IPS-18c (cell line): ENCODE measurements at regions not wholly inside any gene's neighbourhood (a gene's known extent, or its start where the extent isn't known, plus 50 kb on each side); places are given as distances from the start of the nearest gene placed in this dataset.
"Not testable (repeated sequence)": the region's sequence is repeated elsewhere in the genome, so short reads cannot be mapped to it uniquely, and the experiment has no call there.

Experiments
- H3K4me3 ChIP-seq: 2 replicates; pipeline ENCODE4 v1.7.0; 2013; ENCODE audit warnings: low read depth, mild to moderate bottlenecking, low read length, moderate library complexity; ENCODE audit not compliant: insufficient read depth
- H3K9me3 ChIP-seq: one replicate; pipeline ENCODE4 v1.6.1; 2013; ENCODE audit warnings: mild to moderate bottlenecking, low read length, moderate library complexity; ENCODE audit not compliant: control insufficient read depth, insufficient read depth

DNA sequence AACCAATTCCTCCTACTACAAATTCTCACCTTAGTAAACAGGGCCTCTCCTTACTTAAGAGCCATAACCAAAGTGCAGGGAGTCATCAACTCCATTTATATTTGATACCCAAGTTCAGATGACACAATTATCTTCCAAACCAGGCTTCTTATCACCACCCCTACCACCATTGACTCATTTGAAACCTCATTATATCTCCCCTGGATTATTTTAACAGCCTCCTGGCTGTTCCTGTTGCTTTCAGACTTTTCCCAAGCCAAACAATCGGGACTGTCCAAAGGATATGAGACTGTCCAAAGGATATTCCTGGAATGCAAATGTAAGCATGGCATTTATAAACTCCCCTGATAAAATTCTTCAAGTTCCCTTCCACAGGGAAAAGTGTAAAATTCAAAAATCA lies 394.3 kb downstream of the MAFB start:
- no peaks in the 10 kb centered on the region for H3K9me3 ChIP-seq
- no peak overlapping the region for H3K4me3 ChIP-seq

- H3K4me3 ChIP-seq, result no peak overlapping the region
- H3K9me3 ChIP-seq, result no peaks in the 10 kb centered on the region
Measured at GRCh38 chr20:40294175-40294574, 394.9 kb downstream of the MAFB start.

GRCh38 chr20:40293740-40294139 lies 395.3 kb downstream of the MAFB start:
- Histone ChIP-seq H3K9me3 (no peaks in the 10 kb centered on the region), H3K4me3 (no peak overlapping the region)

DNA sequence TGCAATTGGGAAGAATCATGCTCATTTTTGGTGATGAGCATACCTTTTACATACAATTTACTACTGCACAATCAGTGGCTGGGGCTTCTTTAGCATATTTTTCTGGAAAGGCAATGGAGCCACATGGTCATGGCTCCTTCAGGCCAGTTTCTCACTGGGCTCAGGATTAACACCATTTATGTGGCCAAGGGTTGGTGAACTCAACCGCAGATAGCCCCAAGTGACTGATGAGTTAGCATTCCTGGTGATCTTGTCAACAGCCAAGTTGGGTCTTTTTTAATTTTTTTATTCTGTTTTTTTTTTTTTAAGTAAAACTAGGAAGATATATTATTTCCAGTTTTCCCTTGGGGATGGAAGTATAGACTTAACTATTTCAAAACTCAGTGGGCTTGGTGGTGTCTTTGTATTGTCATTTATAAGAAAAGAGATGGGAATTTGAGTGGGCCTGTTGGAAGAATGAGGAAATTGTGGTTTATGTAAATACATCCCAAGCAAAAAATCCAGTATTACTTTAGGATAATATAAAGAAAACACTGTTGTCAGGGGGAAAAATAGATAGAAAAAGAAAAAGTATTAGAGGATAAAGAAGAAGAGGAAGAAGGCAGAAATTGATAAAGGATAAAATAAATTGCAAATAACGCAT lies 397.4 kb downstream of the MAFB start:
- no peaks in the 10 kb centered on the region for H3K9me3 ChIP-seq
- no peak overlapping the region for H3K4me3 ChIP-seq

DNA sequence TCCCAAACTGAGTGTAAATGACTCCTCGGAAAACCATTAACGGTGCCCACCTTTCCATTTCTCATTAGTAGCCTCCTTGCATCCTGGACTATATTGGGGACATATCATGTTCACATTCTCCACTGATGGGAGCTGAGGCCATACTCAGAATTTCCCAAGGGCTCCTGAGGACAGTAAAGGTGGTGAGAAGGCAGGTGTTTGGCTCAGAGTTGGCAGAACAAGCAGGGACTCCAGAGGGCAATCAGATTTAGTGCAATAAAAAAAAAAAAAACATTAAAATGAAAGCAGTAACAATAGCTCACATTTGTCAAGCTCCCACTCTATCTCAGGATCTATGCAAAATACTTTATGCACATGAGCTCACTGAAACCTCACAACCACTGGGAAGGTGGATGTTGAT lies 401.4 kb downstream of the MAFB start:
- no peak overlapping the region for H3K4me3 ChIP-seq
- no peaks in the 10 kb centered on the region for H3K9me3 ChIP-seq

GRCh38 chr20:40286975-40287531 lies 402.0 kb downstream of the MAFB start:
- no peak overlapping the region for H3K4me3 ChIP-seq
- no peaks in the 10 kb centered on the region for H3K9me3 ChIP-seq

DNA sequence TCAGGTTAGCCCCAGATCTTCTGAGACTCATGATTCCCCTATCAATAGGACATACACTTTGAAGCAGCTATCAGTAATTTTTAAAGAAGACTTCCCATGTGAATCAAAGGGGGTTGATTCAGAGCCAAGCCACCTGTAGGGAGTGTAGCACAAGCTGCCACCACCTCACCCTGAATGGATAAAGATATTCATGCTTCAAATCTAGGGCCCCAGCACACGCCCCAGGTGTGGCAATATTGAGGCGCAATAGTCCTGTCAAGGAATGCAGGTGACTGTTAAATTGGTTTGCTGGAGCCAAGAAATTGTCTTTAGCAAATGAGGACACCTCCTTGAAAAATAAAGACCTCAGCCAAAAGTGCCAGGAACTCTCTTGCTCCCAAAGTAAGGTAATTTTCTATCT lies 404.4 kb downstream of the MAFB start:
- H3K4me3 ChIP-seq, result no peak overlapping the region
- no peaks in the 10 kb centered on the region for H3K9me3 ChIP-seq

DNA sequence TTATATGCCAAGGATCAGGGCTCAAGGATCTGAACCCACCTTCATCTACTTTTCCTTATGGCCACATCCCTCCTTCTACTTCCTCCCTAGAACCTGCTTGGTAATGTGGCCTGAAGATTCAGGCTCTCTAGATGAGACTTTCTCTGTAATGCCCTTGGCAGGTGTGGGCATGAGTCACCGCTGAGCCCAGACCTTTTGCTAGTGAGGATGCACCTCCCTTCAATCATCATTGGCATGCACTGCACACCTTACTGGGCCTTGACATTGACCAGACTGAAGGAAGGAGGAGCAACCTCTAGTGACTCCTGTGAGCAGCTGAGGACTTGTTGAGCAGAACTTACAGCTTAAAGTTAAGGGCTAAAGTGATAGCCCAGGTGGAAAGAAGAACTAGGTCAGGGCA lies 405.3 kb downstream of the MAFB start:
- Histone ChIP-seq H3K9me3 (no peaks in the 10 kb centered on the region), H3K4me3 (no peak overlapping the region)

- Histone ChIP-seq H3K4me3 (no peak overlapping the region), H3K9me3 (no peaks in the 10 kb centered on the region)
Measured at GRCh38 chr20:40282941-40283340, 406.1 kb downstream of the MAFB start.

GRCh38 chr20:40282541-40282940 lies 406.5 kb downstream of the MAFB start:
- H3K4me3 ChIP-seq, result no peak overlapping the region
- H3K9me3 ChIP-seq, result no peaks in the 10 kb centered on the region

- Histone ChIP-seq H3K4me3 (no peak overlapping the region), H3K9me3 (no peaks in the 10 kb centered on the region)
Measured at GRCh38 chr20:40280616-40281015, 408.4 kb downstream of the MAFB start.

DNA sequence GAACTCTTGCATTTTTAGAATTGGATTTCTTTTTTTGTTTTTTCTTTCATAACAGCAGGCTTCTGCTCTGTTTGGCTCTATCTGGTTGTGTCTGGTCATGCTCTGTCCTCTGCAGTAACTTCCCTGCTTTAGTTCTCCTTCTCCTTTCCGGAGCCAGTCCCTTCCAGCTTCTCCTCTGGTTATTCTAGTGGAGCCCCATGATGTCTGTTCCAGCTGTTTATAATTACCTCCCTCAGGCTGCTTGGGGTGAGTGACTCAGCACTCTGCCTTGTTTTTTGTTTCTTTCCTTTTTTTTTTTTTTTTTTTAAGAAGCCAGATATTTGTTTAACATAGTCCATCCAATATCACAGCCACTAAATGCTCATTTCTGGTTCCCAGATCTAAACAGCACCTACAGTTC lies 409.6 kb downstream of the MAFB start:
- Histone ChIP-seq H3K9me3 (no peaks in the 10 kb centered on the region), H3K4me3 (no peak overlapping the region)

- no peaks in the 10 kb centered on the region for H3K9me3 ChIP-seq
- H3K4me3 ChIP-seq, result no peak overlapping the region
Measured at GRCh38 chr20:40278673-40279072, 410.4 kb downstream of the MAFB start.

GRCh38 chr20:40276301-40276700 lies 412.7 kb downstream of the MAFB start:
- Histone ChIP-seq H3K9me3 (no peaks in the 10 kb centered on the region), H3K4me3 (no peak overlapping the region)

- Histone ChIP-seq H3K4me3 (no peak overlapping the region), H3K9me3 (no peaks in the 10 kb centered on the region)
Measured at GRCh38 chr20:40275738-40276137, 413.3 kb downstream of the MAFB start.

DNA sequence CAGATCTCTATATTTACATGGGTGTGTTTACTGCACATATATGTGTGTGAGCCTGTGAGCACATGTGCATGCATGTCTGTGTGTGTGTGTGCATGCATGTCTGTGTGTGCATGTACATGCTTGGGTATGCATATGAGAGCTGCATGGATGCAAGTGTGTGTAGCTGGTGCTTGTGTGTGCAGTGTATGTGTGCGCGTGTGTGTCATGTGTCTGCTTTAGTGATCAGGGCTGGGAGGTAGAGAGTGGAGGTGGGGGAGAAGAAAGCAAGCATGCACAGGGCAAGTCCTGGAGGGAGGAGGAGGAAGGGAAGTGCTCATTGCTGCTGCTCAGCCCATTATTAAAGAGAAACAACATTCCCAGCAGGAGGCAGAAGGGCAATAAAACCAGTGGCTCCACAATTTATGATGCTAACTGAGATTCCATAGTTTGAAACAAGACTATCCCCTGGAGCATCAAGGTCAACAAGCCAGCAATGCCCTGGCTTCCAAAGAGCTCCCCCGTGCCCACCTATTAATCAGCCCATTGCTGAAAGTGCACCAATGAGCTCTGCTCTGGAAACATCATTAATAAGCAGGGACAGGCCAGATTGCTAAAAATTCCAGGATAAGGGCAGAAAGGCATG lies 414.0 kb downstream of the MAFB start:
- H3K9me3 ChIP-seq, result no peaks in the 10 kb centered on the region
- H3K4me3 ChIP-seq, result peak overlapping the region; percentile 25; the same call in 1 of the 2 replicates

- peak overlapping the region; percentile 9; the same call in 1 of the 2 replicates for H3K4me3 ChIP-seq
- not testable (repeated sequence) for H3K9me3 ChIP-seq
Measured at GRCh38 chr20:40269274-40269673, 419.8 kb downstream of the MAFB start.

DNA sequence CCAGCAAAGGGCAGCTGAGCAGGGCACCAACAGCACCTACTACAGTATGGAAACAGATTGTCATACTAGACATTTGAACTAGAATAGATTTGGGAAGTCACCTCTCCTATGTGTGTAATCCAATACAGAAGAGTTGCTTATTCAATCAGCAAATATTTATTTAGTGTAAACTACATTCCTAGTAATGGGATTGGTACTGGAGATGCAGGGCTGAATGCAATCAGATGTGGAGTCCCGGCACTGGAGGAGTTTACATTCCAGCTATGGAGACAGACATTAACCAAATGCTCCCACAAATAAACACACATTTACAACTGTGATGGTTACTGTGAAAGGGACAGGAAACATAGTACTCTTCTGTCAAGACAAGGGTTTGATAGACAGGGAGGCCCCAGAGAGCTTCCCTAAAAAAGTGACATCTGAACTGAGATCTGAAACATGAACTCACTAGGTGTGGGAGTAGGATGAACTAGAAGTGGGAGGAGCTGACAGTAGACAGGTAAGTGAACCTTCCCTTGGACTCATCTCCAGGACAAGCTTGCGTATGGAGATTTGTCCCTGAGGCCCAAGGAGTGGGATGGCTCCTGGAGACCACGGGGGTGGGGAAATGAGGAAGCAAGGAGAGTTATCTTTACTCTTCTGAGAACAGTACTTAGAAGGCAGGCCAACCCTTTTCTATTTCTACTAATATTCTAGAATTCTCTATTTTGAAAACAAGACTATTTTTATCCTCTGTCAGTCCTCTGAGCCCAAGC lies 420.5 kb downstream of the MAFB start:
- Histone ChIP-seq H3K4me3 (0 out of 2 replicates have a peak overlapping the region, but pooled peaks have one; percentile 15), H3K9me3 (no peaks in the 10 kb centered on the region)
